Spleen (tissue), 7 donors: ENCODE measurements at regions not wholly inside any gene's neighbourhood (a gene's known extent, or its start where the extent isn't known, plus 50 kb on each side); places are given as distances from the start of the nearest gene placed in this dataset.

ENCODE experiments used
- CTCF ChIP-seq, 11 experiments: fragments of 200-600 bp in 7 of 11; fragments of 450-650 bp in 4 of 11; sonication (generic) in 4 of 11; IDR thresholded peaks in 8 of 11; conservative IDR thresholded peaks in 3 of 11; 1 replicate in 7 of 11; 2 replicates in 4 of 11; pipeline versions ENCODE4 v1.4.0 to v1.8.0; 2016 to 2021; ENCODE audit warnings: antibody characterized with exemption in 11 of 11, inconsistent platforms in 4 of 11, mild to moderate bottlenecking in 1 of 11
- POLR2A ChIP-seq, 3 donors: fragments of 450-650 bp; IDR thresholded peaks; one replicate each; pipeline ENCODE4 v1.5.1; 2017; ENCODE audit warnings: antibody characterized with exemption in 3 of 3, mild to moderate bottlenecking in 1 of 3
- POLR2AphosphoS5 ChIP-seq, 3 donors: sonication (generic); formaldehyde crosslinking; IDR thresholded peaks; one replicate each; pipeline ENCODE4 v1.5.1; 2017; ENCODE audit warnings: antibody characterized with exemption in 3 of 3
- donor health status: DM: no; HTN: no; CAD: no; lungs with moderate emphysema.
- donor health status: DM: no; HTN: no; CAD: no.
- donor health status: DM: no; HTN: no; CAD: no.

- TF ChIP-seq POLR2A (IDR thresholded peaks at IDR 0.05) (no peak), CTCF (IDR thresholded peaks at IDR 0.05 in 8 of 11, conservative IDR thresholded peaks at IDR 0.05 in 3 of 11) (no peak), POLR2AphosphoS5 (IDR thresholded peaks at IDR 0.05) (no peak)
Measured at GRCh38 chr7:79761876-79762429, 308.5 kb upstream of the MAGI2 start.
